ENCODE measurements at regions not wholly inside any gene's neighbourhood (a gene's known extent, or its start where the extent isn't known, plus 50 kb on each side); places are given as distances from the start of the nearest gene placed in this dataset.

GRCh38 chr10:37680716-37681616, 176.4 kb downstream of the ZNF248 start:
- Mint-ChIP-seq H3K4me3 (no peak overlapping the region), H3K36me3 (ENCODE audit: insufficient read depth in 2 of 2) (peaks cover 0 to 6% of the 10 kb centered on the region in 2 donors), H3K27ac (no peak overlapping the region)

GRCh38 chr10:37680243-37680683, 177.1 kb downstream of the ZNF248 start:
- no peak for ATAC-seq (replicated peaks in 1 of 2)
- Mint-ChIP-seq H3K9me3 (peaks cover 0 to 9% of the 10 kb centered on the region in 2 donors), H3K36me3 (ENCODE audit: insufficient read depth in 2 of 2) (peaks cover 0 to 6% of the 10 kb centered on the region in 2 donors), H3K27me3 (ENCODE audit: low read depth) (no peaks in the 10 kb centered on the region), H3K4me1 (ENCODE audit: low read depth) (no peaks in the 10 kb centered on the region), H3K4me3 (no peak overlapping the region), H3K27ac (no peak overlapping the region)
- no peak for DNase-seq

More at GRCh38 chr10:37680716-37681616, 176.4 kb downstream of the ZNF248 start:
- no peaks in the 10 kb centered on the region for H3K4me1 Mint-ChIP-seq (ENCODE audit: low read depth)
- ATAC-seq (replicated peaks in 1 of 2) (no peak), DNase-seq (no peak)
- H3K9me3 Mint-ChIP-seq, result peaks cover 0 to 11% of the 10 kb centered on the region in 2 donors
- H3K27me3 Mint-ChIP-seq (ENCODE audit: low read depth), result no peaks in the 10 kb centered on the region

GRCh38 chr10:37679465-37679864, 177.9 kb downstream of the ZNF248 start:
- H3K27me3 Mint-ChIP-seq (ENCODE audit: low read depth), result no peaks in the 10 kb centered on the region
- no peak overlapping the region for H3K4me3 Mint-ChIP-seq
- ATAC-seq (replicated peaks in 1 of 2) (no peak), DNase-seq (no peak)
- H3K36me3 Mint-ChIP-seq (ENCODE audit: insufficient read depth in 2 of 2), result peaks cover 0 to 7% of the 10 kb centered on the region in 2 donors
- peaks cover 1 to 11% of the 10 kb centered on the region in 2 donors for H3K9me3 Mint-ChIP-seq
- H3K27ac Mint-ChIP-seq, result no peak overlapping the region
- H3K4me1 Mint-ChIP-seq (ENCODE audit: low read depth), result no peaks in the 10 kb centered on the region

- Mint-ChIP-seq H3K4me1 (ENCODE audit: low read depth) (no peaks in the 10 kb centered on the region), H3K27ac (no peak overlapping the region), H3K36me3 (ENCODE audit: insufficient read depth in 2 of 2) (peaks cover 6 to 10% of the 10 kb centered on the region in 2 donors), H3K9me3 (peaks cover 12 to 19% of the 10 kb centered on the region in 2 donors), H3K27me3 (ENCODE audit: low read depth) (no peaks in the 10 kb centered on the region), H3K4me3 (no peak overlapping the region)
- ATAC-seq (replicated peaks in 1 of 2) (no peak), DNase-seq (no peak)
Measured at GRCh38 chr10:37675449-37675848, 182.0 kb downstream of the ZNF248 start.

- ATAC-seq (replicated peaks in 1 of 2) (no peak), DNase-seq (no peak)
- H3K27ac Mint-ChIP-seq, result no peak overlapping the region
- H3K4me3 Mint-ChIP-seq, result no peak overlapping the region
- peaks cover 6 to 10% of the 10 kb centered on the region in 2 donors for H3K36me3 Mint-ChIP-seq (ENCODE audit: insufficient read depth in 2 of 2)
- peaks cover 13 to 16% of the 10 kb centered on the region in 2 donors for H3K9me3 Mint-ChIP-seq
- no peaks in the 10 kb centered on the region for H3K4me1 Mint-ChIP-seq (ENCODE audit: low read depth)
- no peaks in the 10 kb centered on the region for H3K27me3 Mint-ChIP-seq (ENCODE audit: low read depth)
Measured at GRCh38 chr10:37671802-37672201, 185.6 kb downstream of the ZNF248 start.

- Mint-ChIP-seq H3K27ac (no peak overlapping the region), H3K36me3 (ENCODE audit: insufficient read depth in 2 of 2) (peaks cover 5 to 6% of the 10 kb centered on the region in 2 donors), H3K9me3 (peaks cover 16 to 20% of the 10 kb centered on the region in 2 donors), H3K4me3 (no peak overlapping the region), H3K4me1 (ENCODE audit: low read depth) (no peaks in the 10 kb centered on the region), H3K27me3 (ENCODE audit: low read depth) (no peaks in the 10 kb centered on the region)
- no peak for DNase-seq
- ATAC-seq (replicated peaks in 1 of 2), result no peak
Measured at GRCh38 chr10:37667736-37668135, 189.7 kb downstream of the ZNF248 start.

- ATAC-seq (replicated peaks in 1 of 2) (no peak), DNase-seq (no peak)
- Mint-ChIP-seq H3K27me3 (ENCODE audit: low read depth) (no peaks in the 10 kb centered on the region), H3K4me1 (ENCODE audit: low read depth) (no peaks in the 10 kb centered on the region), H3K4me3 (no peak overlapping the region), H3K9me3 (peaks cover 12 to 16% of the 10 kb centered on the region in 2 donors), H3K27ac (no peak overlapping the region), H3K36me3 (ENCODE audit: insufficient read depth in 2 of 2) (peaks cover 7 to 11% of the 10 kb centered on the region in 2 donors)
Measured at GRCh38 chr10:37654466-37654865, 202.9 kb downstream of the ZNF248 start.

- H3K9me3 Mint-ChIP-seq, result peaks cover 3 to 10% of the 10 kb centered on the region in 2 donors
- H3K27ac Mint-ChIP-seq, result no peak overlapping the region
- peaks cover 0 to 5% of the 10 kb centered on the region in 2 donors for H3K36me3 Mint-ChIP-seq (ENCODE audit: insufficient read depth in 2 of 2)
- H3K27me3 Mint-ChIP-seq (ENCODE audit: low read depth), result no peaks in the 10 kb centered on the region
- no peak for ATAC-seq (replicated peaks in 1 of 2)
- no peaks in the 10 kb centered on the region for H3K4me1 Mint-ChIP-seq (ENCODE audit: low read depth)
- no peak for DNase-seq
- H3K4me3 Mint-ChIP-seq, result no peak overlapping the region
Measured at GRCh38 chr10:37643187-37643586, 214.2 kb downstream of the ZNF248 start.

GRCh38 chr10:37640301-37640700, 217.1 kb downstream of the ZNF248 start:
- H3K9me3 Mint-ChIP-seq, result peaks cover 11 to 18% of the 10 kb centered on the region in 2 donors

GRCh38 chr10:37639200-37639599, 218.2 kb downstream of the ZNF248 start:
- DNase-seq (no peak), ATAC-seq (replicated peaks in 1 of 2) (no peak)
- no peaks in the 10 kb centered on the region for H3K4me1 Mint-ChIP-seq (ENCODE audit: low read depth)
- peaks cover 2 to 9% of the 10 kb centered on the region in 2 donors for H3K36me3 Mint-ChIP-seq (ENCODE audit: insufficient read depth in 2 of 2)
- H3K4me3 Mint-ChIP-seq, result no peak overlapping the region
- peaks cover 11 to 18% of the 10 kb centered on the region in 2 donors for H3K9me3 Mint-ChIP-seq
- no peaks in the 10 kb centered on the region for H3K27me3 Mint-ChIP-seq (ENCODE audit: low read depth)
- no peak overlapping the region for H3K27ac Mint-ChIP-seq

More at GRCh38 chr10:37640301-37640700, 217.1 kb downstream of the ZNF248 start:
- Mint-ChIP-seq H3K27me3 (ENCODE audit: low read depth) (no peaks in the 10 kb centered on the region), H3K36me3 (ENCODE audit: insufficient read depth in 2 of 2) (peaks cover 2 to 8% of the 10 kb centered on the region in 2 donors), H3K4me3 (no peak overlapping the region), H3K27ac (no peak overlapping the region), H3K4me1 (ENCODE audit: low read depth) (no peaks in the 10 kb centered on the region)
- DNase-seq, result no peak
- ATAC-seq (replicated peaks in 1 of 2), result no peak

- H3K36me3 Mint-ChIP-seq (ENCODE audit: insufficient read depth in 2 of 2), result peaks cover 4 to 9% of the 10 kb centered on the region in 2 donors
- DNase-seq (no peak), ATAC-seq (replicated peaks in 1 of 2) (no peak)
- peaks cover 10 to 15% of the 10 kb centered on the region in 2 donors for H3K9me3 Mint-ChIP-seq
- H3K4me1 Mint-ChIP-seq (ENCODE audit: low read depth), result no peaks in the 10 kb centered on the region
- no peaks in the 10 kb centered on the region for H3K27me3 Mint-ChIP-seq (ENCODE audit: low read depth)
- H3K4me3 Mint-ChIP-seq, result no peak overlapping the region
- no peak overlapping the region for H3K27ac Mint-ChIP-seq
Measured at GRCh38 chr10:37638569-37638968, 218.8 kb downstream of the ZNF248 start.

GRCh38 chr10:37634351-37634880, 223.0 kb downstream of the ZNF248 start:
- no peak for ATAC-seq (replicated peaks in 1 of 2)
- H3K36me3 Mint-ChIP-seq (ENCODE audit: insufficient read depth in 2 of 2), result peaks cover 4 to 11% of the 10 kb centered on the region in 2 donors

GRCh38 chr10:37632641-37633040, 224.8 kb downstream of the ZNF248 start:
- DNase-seq (no peak), ATAC-seq (replicated peaks in 1 of 2) (no peak)
- no peaks in the 10 kb centered on the region for H3K27me3 Mint-ChIP-seq (ENCODE audit: low read depth)
- no peak overlapping the region for H3K4me3 Mint-ChIP-seq
- H3K27ac Mint-ChIP-seq, result no peak overlapping the region
- peaks cover 6 to 8% of the 10 kb centered on the region in 2 donors for H3K36me3 Mint-ChIP-seq (ENCODE audit: insufficient read depth in 2 of 2)
- H3K9me3 Mint-ChIP-seq, result peaks cover 12 to 14% of the 10 kb centered on the region in 2 donors
- no peaks in the 10 kb centered on the region for H3K4me1 Mint-ChIP-seq (ENCODE audit: low read depth)

More at GRCh38 chr10:37634351-37634880, 223.0 kb downstream of the ZNF248 start:
- DNase-seq, result no peak
- no peaks in the 10 kb centered on the region for H3K27me3 Mint-ChIP-seq (ENCODE audit: low read depth)
- peaks cover 12 to 18% of the 10 kb centered on the region in 2 donors for H3K9me3 Mint-ChIP-seq
- no peaks in the 10 kb centered on the region for H3K4me1 Mint-ChIP-seq (ENCODE audit: low read depth)
- H3K4me3 Mint-ChIP-seq, result no peak overlapping the region
- no peak overlapping the region for H3K27ac Mint-ChIP-seq
